NCI-H1436 treated with DMSO at 0.1 percent for 48 hours (cell line): ENCODE measurements at regions not wholly inside any gene's neighbourhood (a gene's known extent, or its start where the extent isn't known, plus 50 kb on each side); places are given as distances from the start of the nearest gene placed in this dataset.

ENCODE experiments used
- DNase-seq: peaks from one replicate; lab custom pipeline; 2025; lab: John Stamatoyannopoulos, UW

DNA sequence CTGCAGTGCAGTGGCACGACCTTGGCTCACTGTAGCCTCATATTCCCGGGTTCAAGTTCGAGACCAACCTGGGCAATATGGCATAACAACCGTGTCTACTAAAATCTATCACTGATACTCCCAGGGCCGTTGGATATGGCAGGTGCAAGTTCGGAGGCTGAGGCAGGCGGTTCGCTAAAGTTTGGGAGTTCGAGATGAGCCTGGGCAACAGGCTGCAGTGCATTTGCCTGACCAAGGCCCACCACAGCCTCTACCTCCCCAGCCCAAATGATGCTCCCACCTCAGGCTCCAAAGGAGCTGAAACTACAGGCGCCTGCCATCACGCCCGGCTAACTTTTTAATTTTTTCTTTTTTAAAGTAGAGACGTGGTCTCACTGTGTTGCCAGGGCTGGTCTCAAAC, 177.1 kb upstream of the ALG10B start:
- DNase-seq = no peak

GRCh38 chr12:38141239-38141638, 175.3 kb upstream of the ALG10B start:
- no peak for DNase-seq

GRCh38 chr12:38141861-38142260, 174.7 kb upstream of the ALG10B start:
- DNase-seq = no peak

- no peak for DNase-seq
These were observed 173.6 kb upstream of the ALG10B start for GRCh38 chr12:38142974-38143373.

- DNase-seq = no peak
These were observed 172.5 kb upstream of the ALG10B start for GRCh38 chr12:38144049-38144448.

DNA sequence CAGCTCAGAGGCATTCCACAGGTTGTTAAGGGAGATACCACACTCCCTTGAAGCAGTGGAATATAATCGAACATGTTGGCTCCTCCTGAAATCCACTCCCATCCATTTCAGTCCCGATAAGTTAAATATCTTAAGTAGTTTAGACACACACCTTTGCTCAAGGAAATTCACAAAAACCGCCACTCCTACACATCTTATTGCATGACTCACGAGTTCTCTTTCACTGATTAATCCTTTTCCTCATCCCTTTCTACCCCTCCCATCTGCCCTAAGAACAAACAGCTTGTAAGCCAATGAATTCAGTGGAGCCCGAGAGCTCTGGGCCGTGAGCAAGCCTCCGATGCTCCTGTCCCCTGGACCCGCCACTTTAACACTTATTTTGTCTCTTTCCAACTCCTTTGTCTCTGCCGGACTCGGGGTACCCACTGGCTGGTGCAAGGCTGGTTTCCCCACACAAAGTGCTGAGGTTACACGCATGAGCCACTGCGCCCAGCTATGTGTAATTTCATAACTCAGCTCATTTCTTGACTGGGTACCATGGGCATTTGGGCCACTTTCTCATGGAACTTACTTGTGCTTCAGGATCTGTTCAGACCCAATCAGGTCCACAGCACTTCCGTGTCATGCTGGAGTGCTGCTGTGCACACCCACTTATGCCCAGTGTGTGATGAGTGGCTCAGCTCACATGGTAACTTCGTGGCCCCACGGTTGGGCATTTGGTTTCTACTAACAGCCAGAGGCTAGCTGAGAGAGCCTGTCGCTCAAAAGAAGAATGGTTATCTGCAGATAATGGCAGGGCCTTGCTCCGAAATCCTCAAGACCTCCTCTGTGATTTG, 171.8 kb upstream of the ALG10B start:
- no peak for DNase-seq

- no peak for DNase-seq
These were observed 167.0 kb upstream of the ALG10B start for GRCh38 chr12:38149395-38150073.

DNA sequence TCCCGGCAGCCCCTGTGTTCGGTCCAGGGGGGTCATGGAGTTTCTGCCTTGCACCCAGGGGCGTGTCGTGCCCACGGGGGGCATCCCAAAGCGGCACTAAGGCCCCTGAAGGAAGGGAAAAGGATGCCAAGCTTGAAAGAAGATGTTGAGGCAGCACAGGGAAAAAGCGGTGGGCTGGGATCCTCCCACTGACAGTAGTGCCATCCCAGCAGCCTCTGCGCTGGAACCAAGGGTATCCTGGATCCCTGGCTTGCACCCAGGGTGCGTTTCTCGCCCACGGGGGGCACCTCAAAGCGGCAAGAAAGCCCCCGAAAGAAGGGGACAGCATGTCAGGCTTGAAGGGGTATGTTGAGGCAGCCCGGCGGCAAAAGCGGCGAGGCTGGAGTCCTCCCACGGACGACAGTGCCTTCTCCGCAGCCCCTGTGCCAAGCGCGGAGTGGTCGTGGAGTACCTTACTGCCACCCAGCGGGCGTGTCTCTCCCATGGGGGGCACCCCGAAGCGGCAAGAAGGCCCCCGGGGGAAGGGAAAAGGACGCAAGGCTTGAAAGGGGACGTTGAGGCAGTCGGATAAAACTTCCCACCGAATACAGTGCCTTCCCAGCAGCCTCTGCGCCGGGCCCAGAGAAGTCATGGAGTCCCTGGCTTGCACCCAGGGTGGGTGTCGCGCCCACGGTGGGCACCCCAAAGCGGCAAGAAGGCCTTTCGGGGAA, 164.4 kb upstream of the ALG10B start:
- no peak for DNase-seq

DNA sequence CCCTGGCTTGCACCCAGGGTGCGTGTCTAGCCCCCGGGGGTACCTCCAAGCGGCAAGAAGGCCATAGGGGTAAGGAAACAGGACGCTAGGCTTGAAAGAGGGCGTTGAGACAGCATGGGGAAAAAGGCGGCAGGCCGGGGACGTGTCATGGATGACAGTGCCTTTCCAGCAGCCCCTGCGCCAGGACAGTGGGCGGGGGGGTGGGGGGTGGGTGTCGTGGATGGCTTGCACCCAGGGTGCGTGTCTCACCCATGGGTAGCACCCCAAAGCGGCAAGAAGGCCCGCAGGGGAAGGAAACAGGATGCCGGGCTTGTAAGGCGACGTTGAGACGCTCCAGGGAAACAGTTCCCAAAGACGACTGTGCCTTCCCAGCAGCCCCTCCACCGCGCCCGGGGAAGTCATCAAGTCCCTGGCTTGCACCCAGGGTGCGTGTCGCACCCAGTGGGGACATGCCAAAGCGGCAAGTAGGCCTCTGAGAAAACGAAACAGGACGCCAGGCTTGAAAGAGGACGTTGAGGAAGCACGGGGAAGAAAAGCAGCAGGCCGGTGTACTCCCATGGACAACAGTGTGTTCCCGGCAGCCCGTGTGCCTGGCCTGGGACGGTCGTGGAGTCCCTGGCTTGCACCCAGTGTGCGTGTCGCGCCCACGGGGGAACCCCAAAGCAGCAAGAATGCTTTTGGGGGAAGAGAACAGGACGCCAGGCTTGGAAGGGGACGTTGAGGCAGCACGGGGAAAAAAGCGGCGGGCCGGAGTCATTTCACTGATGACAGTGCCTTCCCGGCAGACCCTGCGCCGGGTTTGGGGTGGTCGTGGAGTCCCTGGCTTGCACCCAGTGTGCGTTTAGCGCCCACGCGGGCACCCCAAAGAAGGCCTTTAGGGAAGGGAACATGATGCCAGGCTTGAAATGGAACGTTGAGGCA, 163.5 kb upstream of the ALG10B start:
- DNase-seq = no peak

DNA sequence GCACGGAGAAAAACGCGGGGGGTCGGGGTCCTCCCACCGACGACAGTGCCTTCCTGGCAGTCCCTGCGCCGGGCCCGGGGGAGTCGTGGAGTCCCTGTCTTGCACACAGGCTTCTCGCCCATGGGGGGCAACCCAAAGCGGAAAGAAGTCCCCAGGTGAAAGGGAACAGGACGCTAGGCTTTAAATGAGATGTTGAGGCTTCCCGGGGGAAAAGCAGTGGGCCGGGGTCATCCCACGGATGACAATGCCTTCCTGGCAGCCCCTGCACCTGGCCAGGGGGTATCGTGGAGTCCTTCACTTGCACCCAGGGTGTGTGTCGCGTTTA, 162.9 kb upstream of the ALG10B start:
- no peak for DNase-seq

- no peak for DNase-seq
These were observed 162.2 kb upstream of the ALG10B start for GRCh38 chr12:38154096-38155019.

DNA sequence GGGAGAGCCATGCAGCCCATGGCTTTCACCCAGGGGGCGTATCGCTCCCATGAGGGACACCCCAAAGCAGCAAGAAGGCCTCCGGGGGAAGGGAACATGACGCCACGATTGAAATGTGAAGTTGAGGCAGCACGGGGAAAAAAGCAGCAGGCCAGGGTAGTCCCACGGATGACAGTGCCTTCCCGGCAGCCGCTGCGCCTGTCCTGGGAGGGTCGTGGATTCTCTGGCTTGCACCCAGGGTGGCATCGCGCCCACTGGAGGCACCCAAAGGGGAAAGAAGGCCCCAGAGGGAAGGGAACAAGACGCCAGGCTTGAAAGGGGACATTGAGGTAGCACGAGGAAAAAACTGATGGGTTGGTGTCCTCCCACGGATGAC, 161.6 kb upstream of the ALG10B start:
- no peak for DNase-seq

GRCh38 chr12:38155526-38156496, 160.8 kb upstream of the ALG10B start:
- no peak for DNase-seq

DNA sequence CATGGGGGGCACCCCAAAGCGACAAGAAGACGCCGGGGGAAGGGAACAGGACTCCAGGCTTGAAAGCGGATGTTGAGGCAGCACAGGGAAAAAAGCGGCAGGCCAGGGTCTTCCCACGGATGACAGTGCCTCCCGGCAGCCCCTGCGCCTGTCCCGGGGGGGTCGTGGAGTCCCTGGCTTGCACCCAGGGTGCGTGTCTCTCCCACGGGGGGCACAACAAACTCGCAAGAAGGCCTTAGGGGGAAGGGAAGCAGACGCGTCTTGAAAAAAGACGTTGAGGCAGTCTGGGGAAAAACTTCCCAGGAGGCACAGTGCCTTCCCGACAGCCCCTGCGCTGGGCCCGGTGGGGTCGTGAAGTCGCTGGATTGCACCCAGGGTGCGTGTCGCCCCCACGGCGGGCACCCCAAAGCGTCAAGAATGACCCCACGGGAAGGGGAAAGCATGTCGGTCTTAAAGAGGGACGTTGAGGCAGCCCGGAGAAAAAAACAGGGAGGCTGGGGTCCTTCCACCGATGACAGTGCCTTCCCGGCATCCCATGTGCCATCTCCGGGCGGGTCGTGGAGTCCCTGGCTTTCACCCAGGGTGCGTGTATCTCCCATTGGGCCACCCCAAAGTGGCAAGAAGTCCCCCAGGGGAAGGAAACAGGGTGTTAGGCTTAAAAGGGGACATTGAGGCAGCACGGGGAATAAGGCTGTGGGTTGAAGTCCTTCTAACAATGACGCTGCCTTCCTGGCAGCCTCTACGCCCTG, 159.9 kb upstream of the ALG10B start:
- DNase-seq = no peak

DNA sequence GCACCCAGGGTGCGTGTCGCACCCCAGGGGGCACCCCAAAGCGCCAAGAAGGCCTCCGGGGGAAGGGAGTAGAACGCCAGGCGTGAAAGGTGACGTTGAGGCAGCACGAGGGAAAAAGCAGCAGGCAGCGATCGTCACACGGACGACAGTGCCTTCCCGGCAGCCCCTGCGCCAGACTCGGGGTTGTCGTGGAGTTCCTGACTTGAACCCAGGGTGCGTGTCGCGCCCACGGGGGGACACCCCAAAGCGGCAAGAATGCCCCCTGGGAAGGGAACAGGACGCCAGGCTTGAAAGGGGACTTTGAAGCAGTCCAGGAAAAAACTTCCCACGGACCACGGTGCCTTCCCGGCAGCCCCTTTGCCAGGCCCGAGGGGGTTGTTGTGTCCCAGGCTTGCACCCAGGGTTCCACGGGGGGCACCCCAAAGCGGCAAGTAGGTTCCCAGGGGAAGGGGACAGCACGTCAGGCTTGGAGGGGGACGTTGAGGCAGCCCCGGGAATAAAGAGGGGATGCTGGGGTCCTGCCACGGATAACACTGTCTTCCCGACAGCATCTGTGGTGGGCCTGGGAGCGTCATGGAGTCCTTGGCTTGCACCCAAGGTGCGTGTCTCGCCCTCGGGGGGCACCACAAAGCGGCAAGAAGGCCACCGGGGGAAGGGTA, 159.2 kb upstream of the ALG10B start:
- no peak for DNase-seq

GRCh38 chr12:38157933-38158401, 158.6 kb upstream of the ALG10B start:
- DNase-seq = no peak

DNA sequence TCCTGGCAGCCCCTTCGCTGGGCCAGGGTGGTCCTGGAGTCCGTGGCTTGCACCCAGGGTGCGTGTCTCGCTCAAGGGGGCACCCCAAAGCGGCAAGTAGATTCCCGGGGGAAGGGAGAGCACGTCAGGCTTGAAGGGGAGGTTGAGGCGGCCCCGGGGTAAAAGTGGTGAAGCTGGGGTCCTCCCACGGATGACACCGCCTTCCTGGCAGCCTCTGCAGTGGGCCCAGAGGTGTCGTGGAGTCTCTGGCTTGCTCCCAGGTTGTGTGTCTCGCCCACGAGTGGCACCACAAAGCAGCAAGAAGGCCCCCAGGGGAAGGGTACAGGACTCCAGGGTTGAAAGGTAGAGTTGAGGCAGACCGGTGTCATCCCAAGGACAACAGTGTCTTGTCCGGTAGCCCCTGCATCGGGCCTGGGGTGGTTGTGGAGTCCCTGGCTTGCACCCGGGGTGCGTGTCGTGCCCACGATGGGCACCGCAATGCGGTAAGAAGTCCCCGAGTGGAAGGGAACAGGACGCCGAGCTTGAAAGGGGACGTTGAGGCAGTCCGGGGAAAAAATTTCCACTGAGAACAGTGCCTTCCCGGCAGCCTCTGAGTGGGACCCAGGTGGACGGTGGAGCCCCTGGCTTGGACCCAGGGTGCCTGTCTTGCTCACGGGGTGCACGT, 158.0 kb upstream of the ALG10B start:
- DNase-seq = no peak

- DNase-seq = no peak
These were observed 157.5 kb upstream of the ALG10B start for GRCh38 chr12:38159092-38159551.
